GM19023 (cell line): ENCODE measurements at regions not wholly inside any gene's neighbourhood (a gene's known extent, or its start where the extent isn't known, plus 50 kb on each side); places are given as distances from the start of the nearest gene placed in this dataset.

Source experiments
- ATAC-seq: cut with Tn5 transposase; IDR thresholded peaks from one replicate; pipeline ENCODE4 v1.9.1; 2021; ENCODE audit warnings: mild to moderate bottlenecking, moderate library complexity; ENCODE audit not compliant: unreplicated experiment

GRCh38 chr7:47149208-47149839 lies 432.6 kb downstream of the TNS3 start:
- ATAC-seq, result no peak

- no peak for ATAC-seq
Observed at GRCh38 chr7:47148536-47149207, 433.2 kb downstream of the TNS3 start.

GRCh38 chr7:47147213-47147631 lies 434.7 kb downstream of the TNS3 start:
- no peak for ATAC-seq

- ATAC-seq, result no peak
Observed at GRCh38 chr7:47145982-47146381, 435.9 kb downstream of the TNS3 start.

GRCh38 chr7:47145186-47145725 lies 436.7 kb downstream of the TNS3 start:
- no peak for ATAC-seq

- ATAC-seq, result no peak
Observed at GRCh38 chr7:47143339-47143738, 438.6 kb downstream of the TNS3 start.

GRCh38 chr7:47142867-47143175 lies 439.1 kb downstream of the TNS3 start:
- no peak for ATAC-seq

GRCh38 chr7:47142169-47142866 lies 439.6 kb downstream of the TNS3 start:
- ATAC-seq, result no peak

- ATAC-seq, result no peak
Observed at GRCh38 chr7:47132471-47132870, 449.4 kb downstream of the TNS3 start.

GRCh38 chr7:47128700-47129099 lies 453.2 kb downstream of the TNS3 start:
- ATAC-seq, result no peak

- no peak for ATAC-seq
Observed at GRCh38 chr7:47125529-47125928, 456.4 kb downstream of the TNS3 start.

GRCh38 chr7:47119261-47119865 lies 462.5 kb downstream of the TNS3 start:
- no peak for ATAC-seq

- no peak for ATAC-seq
Observed at GRCh38 chr7:47104206-47104549, 477.7 kb downstream of the TNS3 start.

- ATAC-seq, result no peak
Observed at GRCh38 chr7:47103498-47104205, 478.3 kb downstream of the TNS3 start.

GRCh38 chr7:47102331-47102841 lies 479.5 kb downstream of the TNS3 start:
- no peak for ATAC-seq

GRCh38 chr7:47100817-47101435 lies 481.0 kb downstream of the TNS3 start:
- ATAC-seq, result no peak

GRCh38 chr7:47100148-47100816 lies 481.6 kb downstream of the TNS3 start:
- ATAC-seq, result no peak

- ATAC-seq, result no peak
Observed at GRCh38 chr7:47097431-47097830, 484.5 kb downstream of the TNS3 start.

- no peak for ATAC-seq
Observed at GRCh38 chr7:47095946-47096345, 486.0 kb downstream of the TNS3 start.

- ATAC-seq, result no peak
Observed at GRCh38 chr7:47094462-47094861, 487.4 kb downstream of the TNS3 start.
